ENCODE measurements at regions not wholly inside any gene's neighbourhood (a gene's known extent, or its start where the extent isn't known, plus 50 kb on each side); places are given as distances from the start of the nearest gene placed in this dataset.

- no peak overlapping the region for H2AFZ ChIP-seq (ENCODE audit: low read length)
- TF ChIP-seq EZH2 (IDR thresholded peaks at IDR 0.05; ENCODE audit: low read length, missing control alignments) (no peak), CTCF (conservative IDR thresholded peaks at IDR 0.05 in 1 of 2, IDR thresholded peaks at IDR 0.05 in 1 of 2; ENCODE audit: low read depth in 1 of 2, low read length in 2 of 2) (no peak)
These were observed 109.2 kb upstream of the COPS8 start for GRCh38 chr2:236976266-236977062.

GRCh38 chr2:236977063-236977851 lies 108.4 kb upstream of the COPS8 start:
- no peaks in the 10 kb centered on the region for H4K20me1 ChIP-seq (ENCODE audit: control insufficient read depth, extremely low read depth, insufficient read depth, low read length)
- H3K27me3 ChIP-seq (ENCODE audit: control insufficient read depth, insufficient read depth, low read length): peaks cover 2% of the 10 kb centered on the region
- H3K9ac ChIP-seq (ENCODE audit: insufficient read depth, low read length): no peak overlapping the region
- no peak overlapping the region for H2AFZ ChIP-seq (ENCODE audit: low read length)
- no peaks in the 10 kb centered on the region for H3K9me3 ChIP-seq (ENCODE audit: control insufficient read depth, insufficient read depth, low read depth, low read length)
- no peak overlapping the region for H3K4me2 ChIP-seq (ENCODE audit: extremely low read depth, insufficient read depth, low read length)
- no peaks in the 10 kb centered on the region for H3K79me2 ChIP-seq (ENCODE audit: control insufficient read depth, insufficient read depth, low read length)
- no peaks in the 10 kb centered on the region for H3K36me3 ChIP-seq (ENCODE audit: control insufficient read depth, insufficient read depth, low read length)
- TF ChIP-seq EZH2 (IDR thresholded peaks at IDR 0.05; ENCODE audit: low read length, missing control alignments): no peak
- TF ChIP-seq CTCF (conservative IDR thresholded peaks at IDR 0.05 in 1 of 2, IDR thresholded peaks at IDR 0.05 in 1 of 2; ENCODE audit: low read depth in 1 of 2, low read length in 2 of 2): no peak
- no peak overlapping the region for H3K27ac ChIP-seq (ENCODE audit: insufficient read depth, low read length)
- H3K4me1 ChIP-seq (ENCODE audit: control insufficient read depth, extremely low read depth, insufficient read depth, low read length): peaks cover 2% of the 10 kb centered on the region
- H3K4me3 ChIP-seq (replicated peaks in 1 of 4; ENCODE audit: control extremely low read depth in 1 of 4, insufficient read depth in 1 of 4, low read depth in 3 of 4, low read length in 4 of 4): no peak overlapping the region
- DNase-seq (ENCODE audit: low read depth in 2 of 2): no peak

More at GRCh38 chr2:236976266-236977062, 109.2 kb upstream of the COPS8 start:
- H3K4me3 ChIP-seq (replicated peaks in 1 of 4; ENCODE audit: control extremely low read depth in 1 of 4, insufficient read depth in 1 of 4, low read depth in 3 of 4, low read length in 4 of 4): no peak overlapping the region
- H3K36me3 ChIP-seq (ENCODE audit: control insufficient read depth, insufficient read depth, low read length): no peaks in the 10 kb centered on the region
- H3K27me3 ChIP-seq (ENCODE audit: control insufficient read depth, insufficient read depth, low read length): peaks cover 3% of the 10 kb centered on the region
- H3K27ac ChIP-seq (ENCODE audit: insufficient read depth, low read length): no peak overlapping the region
- H4K20me1 ChIP-seq (ENCODE audit: control insufficient read depth, extremely low read depth, insufficient read depth, low read length): no peaks in the 10 kb centered on the region
- H3K9me3 ChIP-seq (ENCODE audit: control insufficient read depth, insufficient read depth, low read depth, low read length): no peaks in the 10 kb centered on the region
- H3K9ac ChIP-seq (ENCODE audit: insufficient read depth, low read length): no peak overlapping the region
- no peak overlapping the region for H3K4me2 ChIP-seq (ENCODE audit: extremely low read depth, insufficient read depth, low read length)
- peaks cover 7% of the 10 kb centered on the region for H3K4me1 ChIP-seq (ENCODE audit: control insufficient read depth, extremely low read depth, insufficient read depth, low read length)
- no peaks in the 10 kb centered on the region for H3K79me2 ChIP-seq (ENCODE audit: control insufficient read depth, insufficient read depth, low read length)
- DNase-seq (ENCODE audit: low read depth in 2 of 2): no peak

- Histone ChIP-seq H2AFZ (ENCODE audit: low read length) (no peak overlapping the region), H3K4me3 (replicated peaks in 1 of 4; ENCODE audit: control extremely low read depth in 1 of 4, insufficient read depth in 1 of 4, low read depth in 3 of 4, low read length in 4 of 4) (no peak overlapping the region), H3K4me2 (ENCODE audit: extremely low read depth, insufficient read depth, low read length) (no peak overlapping the region), H3K9me3 (ENCODE audit: control insufficient read depth, insufficient read depth, low read depth, low read length) (no peaks in the 10 kb centered on the region), H3K27me3 (ENCODE audit: control insufficient read depth, insufficient read depth, low read length) (peaks cover 2% of the 10 kb centered on the region), H3K27ac (ENCODE audit: insufficient read depth, low read length) (no peak overlapping the region), H3K4me1 (ENCODE audit: control insufficient read depth, extremely low read depth, insufficient read depth, low read length) (no peaks in the 10 kb centered on the region), H4K20me1 (ENCODE audit: control insufficient read depth, extremely low read depth, insufficient read depth, low read length) (no peaks in the 10 kb centered on the region), H3K36me3 (ENCODE audit: control insufficient read depth, insufficient read depth, low read length) (no peaks in the 10 kb centered on the region), H3K79me2 (ENCODE audit: control insufficient read depth, insufficient read depth, low read length) (no peaks in the 10 kb centered on the region), H3K9ac (ENCODE audit: insufficient read depth, low read length) (no peak overlapping the region)
- DNase-seq (ENCODE audit: low read depth in 2 of 2): no peak
- no peak for TF ChIP-seq CTCF (conservative IDR thresholded peaks at IDR 0.05 in 1 of 2, IDR thresholded peaks at IDR 0.05 in 1 of 2; ENCODE audit: low read depth in 1 of 2, low read length in 2 of 2)
These were observed 107.8 kb upstream of the COPS8 start for GRCh38 chr2:236977852-236978398.

Measured in fibroblast of lung (primary cell).